ENCODE measurements at regions not wholly inside any gene's neighbourhood (a gene's known extent, or its start where the extent isn't known, plus 50 kb on each side); places are given as distances from the start of the nearest gene placed in this dataset.

GRCh38 chr4:1540601-1541375, 134.5 kb upstream of the NKX1-1 start:
- no peak for DNase-seq

GRCh38 chr4:1539859-1540600, 133.8 kb upstream of the NKX1-1 start:
- DNase-seq, result no peak

- no peak for DNase-seq
These were observed 132.9 kb upstream of the NKX1-1 start for GRCh38 chr4:1538941-1539772.

- no peak for DNase-seq
These were observed 131.8 kb upstream of the NKX1-1 start for GRCh38 chr4:1538096-1538410.

- DNase-seq, result no peak
These were observed 131.3 kb upstream of the NKX1-1 start for GRCh38 chr4:1537410-1538095.

GRCh38 chr4:1536579-1537409, 130.6 kb upstream of the NKX1-1 start:
- DNase-seq, result no peak

- DNase-seq, result no peak
These were observed 129.8 kb upstream of the NKX1-1 start for GRCh38 chr4:1535926-1536578.

GRCh38 chr4:1534876-1535526, 128.8 kb upstream of the NKX1-1 start:
- DNase-seq, result no peak

GRCh38 chr4:1534095-1534872, 128.0 kb upstream of the NKX1-1 start:
- DNase-seq, result no peak

- no peak for DNase-seq
These were observed 127.3 kb upstream of the NKX1-1 start for GRCh38 chr4:1533501-1534064.

- no peak for DNase-seq
These were observed 126.5 kb upstream of the NKX1-1 start for GRCh38 chr4:1532549-1533395.

GRCh38 chr4:1531683-1532548, 125.7 kb upstream of the NKX1-1 start:
- no peak for DNase-seq

- no peak for DNase-seq
These were observed 124.1 kb upstream of the NKX1-1 start for GRCh38 chr4:1530356-1530755.

GRCh38 chr4:1524761-1525160, 118.5 kb upstream of the NKX1-1 start:
- DNase-seq, result no peak

- DNase-seq, result no peak
These were observed 117.8 kb upstream of the NKX1-1 start for GRCh38 chr4:1523907-1524636.

GRCh38 chr4:1523506-1523905, 117.3 kb upstream of the NKX1-1 start:
- DNase-seq, result no peak

GRCh38 chr4:1523033-1523432, 116.8 kb upstream of the NKX1-1 start:
- DNase-seq, result no peak

Data from NCI-H1048 (cell line).